AG09319 (cell line): ENCODE measurements at regions not wholly inside any gene's neighbourhood (a gene's known extent, or its start where the extent isn't known, plus 50 kb on each side); places are given as distances from the start of the nearest gene placed in this dataset.

Experiments used
- DNase-seq: peaks from one replicate; pipeline ENCODE4 v3.0.0-alpha.2; 2010; ENCODE audit warnings: low read depth; ENCODE audit errors: extremely low read depth
- CTCF ChIP-seq: IDR thresholded peaks from 2 replicates; pipeline ENCODE4 v1.5.1; 2011; ENCODE audit warnings: low read depth, mild to moderate bottlenecking, inconsistent platforms, low read length, moderate library complexity

GRCh38 chr4:66506985-66507384 lies 836.7 kb upstream of the EPHA5 start:
- no peak for TF ChIP-seq CTCF
- DNase-seq, result no peak

GRCh38 chr4:66501997-66502396 lies 831.7 kb upstream of the EPHA5 start:
- no peak for DNase-seq
- no peak for TF ChIP-seq CTCF

GRCh38 chr4:66490729-66491128 lies 820.4 kb upstream of the EPHA5 start:
- no peak for DNase-seq
- TF ChIP-seq CTCF, result no peak

GRCh38 chr4:66489783-66490452 lies 819.6 kb upstream of the EPHA5 start:
- no peak for DNase-seq

GRCh38 chr4:66489370-66489769 lies 819.1 kb upstream of the EPHA5 start:
- no peak for DNase-seq
- no peak for TF ChIP-seq CTCF

More at GRCh38 chr4:66489783-66490452, 819.6 kb upstream of the EPHA5 start:
- no peak for TF ChIP-seq CTCF

GRCh38 chr4:66486068-66486467 lies 815.8 kb upstream of the EPHA5 start:
- no peak for DNase-seq
- no peak for TF ChIP-seq CTCF

GRCh38 chr4:66482186-66482585 lies 811.9 kb upstream of the EPHA5 start:
- DNase-seq, result no peak
- no peak for TF ChIP-seq CTCF
